PC-3 (cell line): ENCODE measurements at regions not wholly inside any gene's neighbourhood (a gene's known extent, or its start where the extent isn't known, plus 50 kb on each side); places are given as distances from the start of the nearest gene placed in this dataset.

ENCODE experiments used
- ATAC-seq: fragments of 200-7000 bp; cut with Tn5 transposase; 2 replicates; pipeline ENCODE4 v1.9.1; 2020; ENCODE audit warnings: mild to moderate bottlenecking, moderate library complexity
- BruUV-seq: library from RNA; stranded (reverse); fragments of 400-500 nt; replicated peaks from 2 replicates; lab custom pipeline; 2021; lab: Mats Ljungman, UMichigan
- CTCF ChIA-PET: fragments of 300-600 bp; sonication (Branson Sonifier 250); formaldehyde crosslinking; loops from one replicate; lab custom pipeline; 2022; ENCODE audit warnings: antibody characterized with exemption; lab: Charles Lee
- POLR2A ChIA-PET: fragments of 300-600 bp; sonication (Branson Sonifier 250); formaldehyde crosslinking; loops from one replicate; lab custom pipeline; 2022; ENCODE audit warnings: antibody characterized with exemption; ENCODE audit not compliant: unreplicated experiment; lab: Charles Lee
- DNase-seq: peaks from one replicate; pipeline ENCODE4 v3.0.0-alpha.2; 2015
- H2AFZ ChIP-seq: fragments of 300-600 bp; sonication (generic); 2 replicates; pipeline ENCODE4 v1.6.0; 2016; ENCODE audit warnings: antibody characterized with exemption, low read length
- H3F3A ChIP-seq: fragments of 300-600 bp; sonication (generic); one replicate; pipeline ENCODE4 v1.6.0; 2017; ENCODE audit warnings: antibody characterized with exemption, low read length, control low read depth, mild to moderate bottlenecking; ENCODE audit not compliant: unreplicated experiment
- H3K27ac ChIP-seq: fragments of 300-600 bp; sonication (generic); 2 replicates; pipeline ENCODE4 v1.5.1; 2016; ENCODE audit warnings: mild to moderate bottlenecking, low read length
- H3K27me3 ChIP-seq: fragments of 300-600 bp; sonication (generic); 2 replicates; pipeline ENCODE4 v1.6.1; 2016; ENCODE audit warnings: low read length, mixed read lengths
- H3K36me3 ChIP-seq: fragments of 300-600 bp; sonication (generic); 2 replicates; pipeline ENCODE4 v1.6.1; 2016; ENCODE audit warnings: low read depth, mixed run types, low read length, mixed read lengths
- H3K4me1 ChIP-seq: fragments of 300-600 bp; sonication (generic); 2 replicates; pipeline ENCODE4 v1.5.1; 2016; ENCODE audit warnings: low read length; ENCODE audit not compliant: insufficient read depth
- H3K4me2 ChIP-seq: fragments of 300-600 bp; sonication (generic); 2 replicates; pipeline ENCODE4 v1.6.0; 2016; ENCODE audit warnings: low read length
- H3K4me3 ChIP-seq: fragments of 300-600 bp; sonication (generic); 2 replicates; pipeline ENCODE4 v1.5.1; 2016; ENCODE audit warnings: mild to moderate bottlenecking, low read length, mixed read lengths
- H3K79me2 ChIP-seq: fragments of 300-600 bp; sonication (generic); 2 replicates; pipeline ENCODE4 v1.6.1; 2017; ENCODE audit warnings: low read length, mixed read lengths
- H3K9ac ChIP-seq: fragments of 300-600 bp; sonication (generic); 2 replicates; pipeline ENCODE4 v1.6.0; 2016; ENCODE audit warnings: mild to moderate bottlenecking, low read length
- H3K9me2 ChIP-seq: fragments of 300-600 bp; sonication (generic); replicated peaks from 2 replicates; pipeline ENCODE4 v1.6.1; 2016; ENCODE audit warnings: mixed run types, low read length, mixed read lengths
- H3K9me3 ChIP-seq: fragments of 300-600 bp; sonication (generic); 2 replicates; pipeline ENCODE4 v1.6.1; 2016; ENCODE audit warnings: low read length, mixed read lengths
- H4K20me1 ChIP-seq: fragments of 300-600 bp; sonication (generic); 2 replicates; pipeline ENCODE4 v1.6.1; 2016; ENCODE audit warnings: low read length, mixed read lengths
- CTCF ChIP-seq: fragments of 300-600 bp; sonication (generic); conservative IDR thresholded peaks from 2 replicates; pipeline ENCODE4 v1.5.1; 2017; ENCODE audit warnings: antibody characterized with exemption, low read depth, mild to moderate bottlenecking, low read length
- EZH2 ChIP-seq: fragments of 300-600 bp; sonication (generic); IDR thresholded peaks from one replicate; pipeline ENCODE4 v1.6.1; 2017; ENCODE audit warnings: antibody characterized with exemption, mild to moderate bottlenecking, low read length; ENCODE audit not compliant: unreplicated experiment
- EZH2phosphoT487 ChIP-seq: fragments of 300-600 bp; sonication (generic); IDR thresholded peaks from 2 replicates; pipeline ENCODE4 v1.6.1; 2018; ENCODE audit warnings: mild to moderate bottlenecking, antibody characterized with exemption, low read length, borderline replicate concordance
- intact Hi-C: fragments of 100-400 bp; cut with micrococcal nuclease; formaldehyde crosslinking; loops from 2 replicates; pipeline ENCODE4 v1.9.0; 2023

DNA sequence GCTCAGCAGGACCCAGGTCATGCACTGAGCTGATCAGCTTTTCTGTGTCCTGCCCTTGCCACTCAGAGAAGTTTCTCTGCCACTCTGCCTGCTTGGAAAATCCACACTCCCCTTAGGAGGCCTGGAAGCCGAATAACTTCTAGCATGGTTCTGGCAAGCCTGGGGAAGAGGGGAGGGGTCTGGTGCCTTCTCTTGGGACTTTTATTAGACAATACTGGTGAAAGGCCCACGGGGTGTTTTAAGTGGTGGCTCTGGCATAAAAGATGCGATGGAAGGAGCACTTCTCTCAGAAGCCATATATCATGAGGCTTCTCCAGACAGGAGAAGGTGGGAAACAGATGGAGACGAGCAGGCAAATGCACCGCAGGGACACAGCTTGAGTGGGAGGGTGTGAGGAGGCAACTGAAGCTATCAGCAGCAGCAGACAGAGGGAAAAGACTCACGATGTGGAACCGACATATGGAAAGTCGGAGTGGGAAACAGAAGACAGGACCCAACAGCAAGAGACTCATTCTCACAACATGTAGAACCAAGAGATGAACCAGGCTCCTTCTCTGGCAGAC, 141.8 kb upstream of the CTNNA2 start:
- ATAC-seq, result no peak
- H3K79me2 ChIP-seq, result no peaks in the 10 kb centered on the region
- no TSS peak for BruUV-seq

GRCh38 chr2:79369127-79369526, 143.7 kb upstream of the CTNNA2 start:
- ChIA-PET POLR2A (no interaction called here), CTCF (no interaction called here)
- no peaks in the 10 kb centered on the region for H3K36me3 ChIP-seq
- H3K9ac ChIP-seq, result no peak overlapping the region
- no peaks in the 10 kb centered on the region for H3K79me2 ChIP-seq
- TF ChIP-seq EZH2phosphoT487 (no peak), CTCF (no peak), EZH2 (no peak)
- no peaks in the 10 kb centered on the region for H3F3A ChIP-seq
- no peak overlapping the region for H2AFZ ChIP-seq
- H3K27ac ChIP-seq, result no peak overlapping the region
- H3K4me3 ChIP-seq, result no peak overlapping the region
- no TSS peak for BruUV-seq
- ATAC-seq (no peak), DNase-seq (no peak)
- H3K4me2 ChIP-seq, result no peak overlapping the region
- intact Hi-C loops, result no loop called here
- no peaks in the 10 kb centered on the region for H3K9me2 ChIP-seq
- H3K27me3 ChIP-seq, result no peaks in the 10 kb centered on the region
- no peaks in the 10 kb centered on the region for H4K20me1 ChIP-seq
- peaks cover 12% of the 10 kb centered on the region; the same call in 1 of the 2 replicates for H3K9me3 ChIP-seq
- no peaks in the 10 kb centered on the region for H3K4me1 ChIP-seq

More for the DNA sequence above, 141.8 kb upstream of the CTNNA2 start:
- Histone ChIP-seq H3K4me3 (no peak overlapping the region), H3K36me3 (no peaks in the 10 kb centered on the region), H3K27me3 (no peaks in the 10 kb centered on the region), H3K9me2 (no peaks in the 10 kb centered on the region), H3K9me3 (peaks cover 12% of the 10 kb centered on the region; the same call in 1 of the 2 replicates), H3K4me2 (no peak overlapping the region), H3K9ac (no peak overlapping the region), H4K20me1 (no peaks in the 10 kb centered on the region), H2AFZ (no peak overlapping the region), H3F3A (no peaks in the 10 kb centered on the region), H3K27ac (no peak overlapping the region), H3K4me1 (no peaks in the 10 kb centered on the region)
- ChIA-PET CTCF (no interaction called here), POLR2A (no interaction called here)
- no peak for DNase-seq
- TF ChIP-seq CTCF (no peak), EZH2 (no peak), EZH2phosphoT487 (no peak)
- intact Hi-C loops, result no loop called here

GRCh38 chr2:79368116-79368630, 144.7 kb upstream of the CTNNA2 start:
- H2AFZ ChIP-seq, result no peak overlapping the region
- no peak overlapping the region for H3K9ac ChIP-seq
- BruUV-seq, result no TSS peak
- TF ChIP-seq EZH2phosphoT487 (no peak), CTCF (no peak), EZH2 (no peak)
- intact Hi-C loops, result no loop called here
- no peaks in the 10 kb centered on the region for H3F3A ChIP-seq
- H3K9me3 ChIP-seq, result peaks cover 7% of the 10 kb centered on the region; the same call in 1 of the 2 replicates
- H3K4me3 ChIP-seq, result no peak overlapping the region
- no peaks in the 10 kb centered on the region for H3K79me2 ChIP-seq
- no peak for DNase-seq
- ATAC-seq, result no peak
- no peaks in the 10 kb centered on the region for H4K20me1 ChIP-seq
- H3K36me3 ChIP-seq, result no peaks in the 10 kb centered on the region
- no peaks in the 10 kb centered on the region for H3K9me2 ChIP-seq
- H3K4me1 ChIP-seq, result no peaks in the 10 kb centered on the region
- CTCF ChIA-PET, result no interaction called here
- no peak overlapping the region for H3K4me2 ChIP-seq
- H3K27ac ChIP-seq, result no peak overlapping the region
- POLR2A ChIA-PET, result no interaction called here
- no peaks in the 10 kb centered on the region for H3K27me3 ChIP-seq
